Adrenal gland (tissue), 9 donors: ENCODE measurements at regions not wholly inside any gene's neighbourhood (a gene's known extent, or its start where the extent isn't known, plus 50 kb on each side); places are given as distances from the start of the nearest gene placed in this dataset.

Source experiments
- DNase-seq, 7 donors: peaks; one replicate each; pipeline ENCODE4 v3.0.0-alpha.2; 2019 to 2020
- H3K27ac ChIP-seq, 5 donors: fragments of 200-600 bp; sonication (generic) in 4 of 5; 1 replicate in 3 of 5; 2 replicates in 2 of 5; pipeline versions ENCODE4 v1.5.1 to v1.8.0; 2016 to 2020; ENCODE audit warnings: mild to moderate bottlenecking in 1 of 5
- H3K27me3 ChIP-seq: fragments of 200-600 bp; 2 replicates; pipeline ENCODE4 v1.8.0; 2021
- H3K36me3 ChIP-seq, 2 donors: fragments of 200-600 bp; replicated peaks in 1 of 2; 1 replicate in 1 of 2; 2 replicates in 1 of 2; pipeline versions ENCODE4 v1.5.1 to v1.8.0; 2018 to 2022
- H3K4me1 ChIP-seq, 2 donors: fragments of 200-600 bp; replicated peaks in 1 of 2; 1 replicate in 1 of 2; 2 replicates in 1 of 2; pipeline versions ENCODE4 v1.5.1 to v1.8.0; 2018 to 2021
- H3K4me3 ChIP-seq, 4 donors: fragments of 200-600 bp; sonication (generic) in 3 of 4; one replicate each; pipeline ENCODE4 v1.5.1; 2016 to 2018
- H3K9me3 ChIP-seq, 3 donors: fragments of 200-600 bp; sonication (generic) in 1 of 3; replicated peaks in 1 of 3; 1 replicate in 2 of 3; 2 replicates in 1 of 3; pipeline versions ENCODE4 v1.5.1 to v1.8.0; 2016 to 2021
- CTCF ChIP-seq, 6 experiments: fragments of 450-650 bp in 4 of 6; fragments of 200-600 bp in 2 of 6; sonication (generic) in 1 of 6; IDR thresholded peaks; 1 replicate in 5 of 6; 2 replicates in 1 of 6; pipeline versions ENCODE4 v1.5.1 to v1.8.0; 2016 to 2021; ENCODE audit warnings: antibody characterized with exemption in 6 of 6, mild to moderate bottlenecking in 2 of 6, moderate library complexity in 1 of 6
- POLR2A ChIP-seq, 2 donors: fragments of 450-650 bp; IDR thresholded peaks; one replicate each; pipeline ENCODE4 v1.6.1; 2017; ENCODE audit warnings: antibody characterized with exemption in 2 of 2, mild to moderate bottlenecking in 2 of 2, moderate library complexity in 1 of 2
- WGBS, 4 donors: extraction: QIAGEN DNeasy Blood & Tissue Kit in 2 of 4; methylation state at CpG; one replicate each; pipeline versions ENCODE4 v1.1.5 to v1.1.7; 2013 to 2017; 5-methylcytosine and 5-hydroxymethylcytosine counted together
- intact Hi-C, 2 donors: fragments of 100-400 bp; cut with DNase I; formaldehyde crosslinking; loops; one replicate each; pipeline versions ENCODE4 v1.14.1 to v1.15.0; 2022 to 2023
- donor health status: healthy with polysubstance abuse.
- donor health status: Bipolar disorder and iron deficiency.
- donor health status: DM: yes; HTN: yes; CAD: no.
- donor health status: DM: no; HTN: no; CAD: no.
- donor health status: DM: no; HTN: no; CAD: no.

- no peaks in the 10 kb centered on the region for H3K36me3 ChIP-seq
- H3K4me1 ChIP-seq: no peaks in the 10 kb centered on the region
- TF ChIP-seq CTCF (IDR thresholded peaks at IDR 0.05): no peak
- no peak for TF ChIP-seq POLR2A (IDR thresholded peaks at IDR 0.05)
- H3K4me3 ChIP-seq: no peak overlapping the region
- DNase-seq: no peak
- WGBS, 4 donors: 81 to 91% (median 82%) methylated on average over 1 of the region's 1 CpG
- no peaks in the 10 kb centered on the region for H3K9me3 ChIP-seq
- no peak overlapping the region for H3K27ac ChIP-seq
- intact Hi-C loops: no loop called here
- no peaks in the 10 kb centered on the region for H3K27me3 ChIP-seq
Observed at GRCh38 chr2:107266555-107266954, 380.6 kb upstream of the ST6GAL2 start.

GRCh38 chr2:107267086-107267485 lies 381.1 kb upstream of the ST6GAL2 start:
- 71 to 92% (median 77%) methylated on average over 3 of the region's 3 CpGs for WGBS, 4 donors
- H3K4me1 ChIP-seq: no peaks in the 10 kb centered on the region
- no peak for TF ChIP-seq CTCF (IDR thresholded peaks at IDR 0.05)
- TF ChIP-seq POLR2A (IDR thresholded peaks at IDR 0.05): no peak
- no peak overlapping the region for H3K4me3 ChIP-seq
- H3K36me3 ChIP-seq: no peaks in the 10 kb centered on the region
- no peaks in the 10 kb centered on the region for H3K27me3 ChIP-seq
- DNase-seq: no peak
- H3K9me3 ChIP-seq: no peaks in the 10 kb centered on the region
- intact Hi-C loops: no loop called here
- H3K27ac ChIP-seq: no peak overlapping the region

- intact Hi-C loops: no loop called here
- Histone ChIP-seq H3K9me3 (no peaks in the 10 kb centered on the region), H3K36me3 (no peaks in the 10 kb centered on the region), H3K4me1 (no peaks in the 10 kb centered on the region), H3K27ac (no peak overlapping the region), H3K27me3 (no peaks in the 10 kb centered on the region), H3K4me3 (no peak overlapping the region)
- TF ChIP-seq CTCF (IDR thresholded peaks at IDR 0.05) (no peak), POLR2A (IDR thresholded peaks at IDR 0.05) (no peak)
- DNase-seq: no peak
- 56 to 68% (median 63%) methylated on average over 2 of the region's 2 CpGs for WGBS, 4 donors
Observed at GRCh38 chr2:107276034-107276433, 390.1 kb upstream of the ST6GAL2 start.

- Histone ChIP-seq H3K4me3 (no peak overlapping the region), H3K27ac (no peak overlapping the region), H3K4me1 (no peaks in the 10 kb centered on the region), H3K9me3 (no peaks in the 10 kb centered on the region), H3K36me3 (no peaks in the 10 kb centered on the region), H3K27me3 (no peaks in the 10 kb centered on the region)
- TF ChIP-seq POLR2A (IDR thresholded peaks at IDR 0.05) (no peak), CTCF (IDR thresholded peaks at IDR 0.05) (no peak)
- no peak for DNase-seq
- 84 to 91% (median 88%) methylated on average over 1 of the region's 1 CpG for WGBS, 4 donors
- intact Hi-C loops: no loop called here
Observed at GRCh38 chr2:107278672-107279071, 392.7 kb upstream of the ST6GAL2 start.
